Hematopoietic multipotent progenitor cell treated with erythropoietin and hydrocortisone succinate and interleukin-3 and kit ligand, for 8 days (in vitro differentiated cells): ENCODE measurements at regions not wholly inside any gene's neighbourhood (a gene's known extent, or its start where the extent isn't known, plus 50 kb on each side); places are given as distances from the start of the nearest gene placed in this dataset.

ENCODE experiments used
- DNase-seq: peaks from one replicate; pipeline ENCODE4 v3.0.0-alpha.2; 2015

DNA sequence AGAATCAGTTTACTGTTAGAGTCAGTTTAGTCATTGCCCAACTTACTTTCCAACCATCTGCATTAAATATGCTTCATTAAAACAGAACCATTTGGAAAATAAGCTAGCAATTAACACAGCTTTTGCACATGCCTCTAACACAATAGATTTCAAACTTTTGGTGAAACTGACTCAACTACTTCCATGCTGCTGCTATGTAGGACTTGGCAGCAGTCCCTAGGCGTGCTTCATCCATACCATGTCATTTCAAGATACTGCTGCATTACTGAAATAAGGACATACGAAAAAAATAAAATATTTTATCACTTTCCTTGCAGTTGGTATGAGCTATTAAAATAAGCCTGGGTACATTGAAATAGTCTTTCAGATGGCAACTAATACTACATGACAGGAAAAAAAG is 65.5 kb upstream of the SOX6 start:
- DNase-seq, result no peak

DNA sequence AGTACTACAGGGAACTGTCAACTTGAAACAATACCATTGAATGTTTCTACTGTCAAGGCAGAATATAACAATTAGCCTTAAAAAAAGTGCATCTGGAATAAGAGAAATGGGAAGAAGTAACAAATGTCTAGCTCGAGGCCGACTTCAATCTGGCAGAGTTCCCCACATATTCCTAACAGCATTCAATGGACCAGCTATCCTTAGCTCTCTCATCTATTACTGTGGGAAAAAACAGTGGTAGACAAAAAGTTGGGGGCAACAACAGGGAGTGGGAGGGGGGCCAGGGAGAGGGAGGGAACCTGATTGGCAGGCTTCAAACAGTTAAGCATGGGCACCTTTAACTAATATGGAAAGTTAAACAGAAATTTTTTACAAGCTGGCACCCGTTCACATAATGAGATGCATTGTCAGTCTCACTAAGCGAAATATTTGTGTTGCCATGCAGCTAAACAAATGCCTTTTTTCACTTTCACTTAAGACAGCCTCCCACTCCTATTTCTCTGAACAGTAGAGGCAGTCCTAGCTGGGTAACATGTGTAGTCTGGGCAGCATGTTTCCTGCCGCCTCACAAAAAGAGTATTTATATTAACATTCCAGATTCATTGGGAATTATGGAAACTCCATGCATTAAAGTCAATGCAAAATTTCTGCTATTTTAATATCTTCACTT is 62.2 kb upstream of the SOX6 start:
- no peak for DNase-seq

DNA sequence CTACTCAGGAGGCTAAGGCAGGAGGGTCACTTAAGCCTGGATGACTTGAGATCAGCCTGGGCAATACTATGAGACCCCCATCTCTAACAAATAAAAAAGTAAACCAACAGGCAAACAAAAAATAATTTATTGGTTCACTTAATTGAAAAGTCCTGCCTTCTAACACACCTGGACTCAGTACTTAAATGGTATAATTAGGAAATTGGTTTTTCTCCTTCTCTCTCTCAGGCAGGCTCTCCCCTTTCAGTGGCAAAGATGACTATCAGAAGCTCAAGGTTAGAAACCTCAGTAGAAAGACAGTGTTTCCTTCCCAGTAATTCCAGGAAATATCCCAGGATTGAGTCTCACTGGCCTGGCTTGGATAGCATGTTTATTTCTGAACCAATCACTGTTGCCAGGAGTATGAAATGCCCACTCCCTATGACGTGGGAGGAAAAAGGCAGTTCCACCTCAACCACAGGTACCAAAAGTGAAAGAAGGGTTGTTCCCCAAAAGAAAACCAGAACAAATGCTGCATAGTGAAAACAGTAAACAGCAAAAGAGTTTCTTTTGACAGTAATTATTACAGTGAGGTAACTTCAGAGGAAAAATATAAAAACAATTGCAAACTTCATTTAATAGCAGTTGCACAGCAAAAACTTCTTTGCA is 56.3 kb upstream of the SOX6 start:
- no peak for DNase-seq

DNA sequence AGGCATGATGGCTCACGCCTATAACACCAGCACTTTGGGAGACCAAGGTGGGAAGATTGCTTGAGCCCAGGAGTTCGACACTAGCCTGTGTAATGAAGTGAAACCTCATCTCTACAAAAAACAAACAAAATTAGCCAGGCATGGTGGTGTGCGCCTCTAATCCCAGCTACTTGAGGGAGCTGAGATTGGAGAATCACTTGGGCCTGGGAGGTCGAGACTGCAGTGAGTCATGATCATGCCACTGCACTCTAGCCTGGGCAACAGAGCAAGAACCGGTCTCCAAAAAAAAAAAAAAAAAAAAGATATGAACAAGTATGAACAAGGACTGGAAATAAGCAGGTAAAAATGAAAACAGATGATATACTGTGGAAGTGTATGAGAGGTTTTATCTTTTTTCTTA is 54.1 kb upstream of the SOX6 start:
- DNase-seq, result no peak

DNA sequence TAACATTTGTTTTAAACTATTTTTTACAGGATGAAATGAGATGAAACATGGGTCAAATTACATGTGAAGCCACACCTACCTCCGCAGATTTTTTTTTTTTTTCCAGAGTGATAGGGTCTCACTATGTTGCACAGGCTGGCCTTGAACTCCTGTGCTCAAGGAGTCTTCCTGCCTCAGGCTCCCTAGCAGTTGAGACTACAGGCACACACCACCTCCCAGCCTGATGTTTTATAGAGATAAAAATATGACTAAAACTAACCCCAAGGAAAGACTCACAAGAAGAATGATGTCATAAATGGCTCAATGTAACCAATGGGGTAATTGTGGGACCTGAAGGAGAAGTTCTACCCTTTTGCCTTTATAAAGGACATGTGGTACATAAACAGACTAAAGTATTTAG is 52.3 kb upstream of the SOX6 start:
- peak; percentile 11 for DNase-seq

DNA sequence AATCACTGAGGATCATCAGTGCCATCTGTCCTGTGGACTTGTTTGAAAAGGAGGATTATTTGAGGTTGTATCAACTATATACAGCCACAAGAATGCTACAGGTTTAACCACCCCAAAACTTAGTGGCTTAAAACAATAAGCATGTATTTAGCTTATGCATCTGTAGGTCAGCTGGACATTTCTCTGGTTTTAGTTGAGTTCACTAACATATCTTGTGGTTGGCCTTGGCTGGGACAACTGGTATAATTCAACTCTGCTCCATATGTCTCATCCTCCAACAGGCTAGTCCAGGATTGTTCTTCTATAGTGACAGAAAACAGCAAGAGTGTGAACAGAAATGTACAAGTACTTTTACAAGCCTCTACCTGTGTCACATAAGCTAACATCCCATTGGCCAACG is 49.9 kb upstream of the SOX6 start:
- no peak for DNase-seq
